Heart left ventricle (tissue), 13 donors: ENCODE measurements at regions not wholly inside any gene's neighbourhood (a gene's known extent, or its start where the extent isn't known, plus 50 kb on each side); places are given as distances from the start of the nearest gene placed in this dataset.

ENCODE experiments used
- POLR2A ChIP-seq, 2 donors: fragments of 450-650 bp; IDR thresholded peaks; one replicate each; pipeline ENCODE4 v1.6.1; 2017; ENCODE audit warnings: antibody characterized with exemption in 2 of 2, mild to moderate bottlenecking in 2 of 2, moderate library complexity in 2 of 2
- TF ChIP-seq, protein P1 (sequence below), 12 donors: fragments of 200-600 bp; sonication (generic) in 4 of 12; IDR thresholded peaks; one replicate each; pipeline versions ENCODE4 v1.5.0 to v1.8.0; 2018 to 2022; ENCODE audit warnings: antibody characterized with exemption in 12 of 12, mild to moderate bottlenecking in 5 of 12
- donor health status: ischemic (EF 13 %, LVEDD 7.1; RV severe dilation, severe dysfunction).
- donor health status: DM: no; HTN: yes; CAD: no.
- donor health status: DM: no; HTN: no; CAD: no.
- donor health status: ischemic (EF 25% LVEDD 6.9; RV normal size, moderate dysfunction).
- donor health status: ischemic (EF 25% LVEDD 5.7; RV mildly dilated, moderate dysfunction).
- donor health status: ischemic (EF 35%, LVEDD 5.7; RV mildly dilated, moderate dysfunction).
- donor health status: nonischemic (EF 11% LVEDD 7.7; RV severe dilation, severe dysfunction).
- donor health status: DM: yes; HTN: yes; CAD: no.
- donor health status: PGD.
- donor health status: ischemic (EF 29% LVEDD 5.4; RV normal size, mild dysfunction).
- donor health status: nonischemic (EF 23%, LVEDD 6.1; RV moderate dilation, normal function).

DNA sequence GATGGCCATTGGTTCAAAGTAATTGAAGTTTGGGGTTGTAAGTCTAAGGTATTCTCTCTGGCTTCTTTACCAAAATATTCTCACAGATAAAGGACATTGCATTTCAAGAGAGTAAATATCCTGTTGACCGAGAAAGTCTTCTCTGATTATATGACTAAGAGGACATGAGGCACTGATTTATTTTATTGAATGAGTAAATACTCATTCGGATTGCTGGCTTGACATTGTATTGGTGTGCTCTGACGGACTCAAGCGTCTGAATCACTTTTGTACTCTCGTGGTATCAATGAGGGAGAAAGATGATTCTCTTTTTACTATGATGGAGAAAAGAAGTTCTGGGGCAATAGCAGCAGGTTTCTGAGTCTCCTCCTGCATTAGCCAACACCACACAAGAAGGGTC, 205.3 kb upstream of the RRP15 start:
- TF ChIP-seq, protein P1, sequence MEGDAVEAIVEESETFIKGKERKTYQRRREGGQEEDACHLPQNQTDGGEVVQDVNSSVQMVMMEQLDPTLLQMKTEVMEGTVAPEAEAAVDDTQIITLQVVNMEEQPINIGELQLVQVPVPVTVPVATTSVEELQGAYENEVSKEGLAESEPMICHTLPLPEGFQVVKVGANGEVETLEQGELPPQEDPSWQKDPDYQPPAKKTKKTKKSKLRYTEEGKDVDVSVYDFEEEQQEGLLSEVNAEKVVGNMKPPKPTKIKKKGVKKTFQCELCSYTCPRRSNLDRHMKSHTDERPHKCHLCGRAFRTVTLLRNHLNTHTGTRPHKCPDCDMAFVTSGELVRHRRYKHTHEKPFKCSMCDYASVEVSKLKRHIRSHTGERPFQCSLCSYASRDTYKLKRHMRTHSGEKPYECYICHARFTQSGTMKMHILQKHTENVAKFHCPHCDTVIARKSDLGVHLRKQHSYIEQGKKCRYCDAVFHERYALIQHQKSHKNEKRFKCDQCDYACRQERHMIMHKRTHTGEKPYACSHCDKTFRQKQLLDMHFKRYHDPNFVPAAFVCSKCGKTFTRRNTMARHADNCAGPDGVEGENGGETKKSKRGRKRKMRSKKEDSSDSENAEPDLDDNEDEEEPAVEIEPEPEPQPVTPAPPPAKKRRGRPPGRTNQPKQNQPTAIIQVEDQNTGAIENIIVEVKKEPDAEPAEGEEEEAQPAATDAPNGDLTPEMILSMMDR (IDR thresholded peaks at IDR 0.05) = no peak
- TF ChIP-seq POLR2A (IDR thresholded peaks at IDR 0.05) = no peak
